ENCODE measurements at regions not wholly inside any gene's neighbourhood (a gene's known extent, or its start where the extent isn't known, plus 50 kb on each side); places are given as distances from the start of the nearest gene placed in this dataset.

GRCh38 chr3:162171970-162172369 is 675.4 kb downstream of the OTOL1 start:
- no peaks in the 10 kb centered on the region for H3K9me3 ChIP-seq (ENCODE audit: control insufficient read depth, low read depth, low read length)
- H3K9ac ChIP-seq (ENCODE audit: low read length): no peak overlapping the region
- H3K27me3 ChIP-seq (ENCODE audit: control insufficient read depth, insufficient read depth, low read length): no peaks in the 10 kb centered on the region
- H3K4me3 ChIP-seq (ENCODE audit: low read length): no peak overlapping the region
- no peaks in the 10 kb centered on the region for H3K4me1 ChIP-seq (ENCODE audit: control insufficient read depth, low read depth, low read length)
- no peak overlapping the region for H3K27ac ChIP-seq (ENCODE audit: low read length)
- H3K36me3 ChIP-seq (ENCODE audit: control insufficient read depth, low read depth, low read length): no peaks in the 10 kb centered on the region

- Histone ChIP-seq H3K9ac (ENCODE audit: low read length) (no peak overlapping the region), H3K27me3 (ENCODE audit: control insufficient read depth, insufficient read depth, low read length) (no peaks in the 10 kb centered on the region), H3K27ac (ENCODE audit: low read length) (no peak overlapping the region), H3K36me3 (ENCODE audit: control insufficient read depth, low read depth, low read length) (no peaks in the 10 kb centered on the region), H3K4me3 (ENCODE audit: low read length) (no peak overlapping the region), H3K4me1 (ENCODE audit: control insufficient read depth, low read depth, low read length) (no peaks in the 10 kb centered on the region), H3K9me3 (ENCODE audit: control insufficient read depth, low read depth, low read length) (no peaks in the 10 kb centered on the region)
Observed at GRCh38 chr3:162175145-162175544, 678.5 kb downstream of the OTOL1 start.

GRCh38 chr3:162175878-162176277 is 679.3 kb downstream of the OTOL1 start:
- Histone ChIP-seq H3K4me3 (ENCODE audit: low read length) (no peak overlapping the region), H3K27ac (ENCODE audit: low read length) (no peak overlapping the region), H3K9me3 (ENCODE audit: control insufficient read depth, low read depth, low read length) (no peaks in the 10 kb centered on the region), H3K9ac (ENCODE audit: low read length) (no peak overlapping the region), H3K4me1 (ENCODE audit: control insufficient read depth, low read depth, low read length) (no peaks in the 10 kb centered on the region), H3K27me3 (ENCODE audit: control insufficient read depth, insufficient read depth, low read length) (no peaks in the 10 kb centered on the region), H3K36me3 (ENCODE audit: control insufficient read depth, low read depth, low read length) (no peaks in the 10 kb centered on the region)

GRCh38 chr3:162183440-162183839 is 686.8 kb downstream of the OTOL1 start:
- H3K36me3 ChIP-seq (ENCODE audit: control insufficient read depth, low read depth, low read length): no peaks in the 10 kb centered on the region
- H3K27me3 ChIP-seq (ENCODE audit: control insufficient read depth, insufficient read depth, low read length): no peaks in the 10 kb centered on the region
- no peak overlapping the region for H3K27ac ChIP-seq (ENCODE audit: low read length)
- no peaks in the 10 kb centered on the region for H3K9me3 ChIP-seq (ENCODE audit: control insufficient read depth, low read depth, low read length)
- H3K9ac ChIP-seq (ENCODE audit: low read length): no peak overlapping the region
- H3K4me3 ChIP-seq (ENCODE audit: low read length): no peak overlapping the region
- H3K4me1 ChIP-seq (ENCODE audit: control insufficient read depth, low read depth, low read length): no peaks in the 10 kb centered on the region

- Histone ChIP-seq H3K36me3 (ENCODE audit: control insufficient read depth, low read depth, low read length) (no peaks in the 10 kb centered on the region), H3K4me1 (ENCODE audit: control insufficient read depth, low read depth, low read length) (peaks cover 3% of the 10 kb centered on the region), H3K9me3 (ENCODE audit: control insufficient read depth, low read depth, low read length) (no peaks in the 10 kb centered on the region), H3K9ac (ENCODE audit: low read length) (no peak overlapping the region), H3K27ac (ENCODE audit: low read length) (no peak overlapping the region), H3K27me3 (ENCODE audit: control insufficient read depth, insufficient read depth, low read length) (no peaks in the 10 kb centered on the region), H3K4me3 (ENCODE audit: low read length) (no peak overlapping the region)
Observed at GRCh38 chr3:162192340-162193029, 695.9 kb downstream of the OTOL1 start.

GRCh38 chr3:162193148-162194095 is 696.8 kb downstream of the OTOL1 start:
- Histone ChIP-seq H3K36me3 (ENCODE audit: control insufficient read depth, low read depth, low read length) (no peaks in the 10 kb centered on the region), H3K4me3 (ENCODE audit: low read length) (no peak overlapping the region), H3K9me3 (ENCODE audit: control insufficient read depth, low read depth, low read length) (no peaks in the 10 kb centered on the region), H3K9ac (ENCODE audit: low read length) (no peak overlapping the region), H3K4me1 (ENCODE audit: control insufficient read depth, low read depth, low read length) (peaks cover 3% of the 10 kb centered on the region), H3K27ac (ENCODE audit: low read length) (no peak overlapping the region), H3K27me3 (ENCODE audit: control insufficient read depth, insufficient read depth, low read length) (no peaks in the 10 kb centered on the region)

GRCh38 chr3:162195147-162195546 is 698.5 kb downstream of the OTOL1 start:
- no peak overlapping the region for H3K9ac ChIP-seq (ENCODE audit: low read length)
- H3K27me3 ChIP-seq (ENCODE audit: control insufficient read depth, insufficient read depth, low read length): no peaks in the 10 kb centered on the region
- H3K9me3 ChIP-seq (ENCODE audit: control insufficient read depth, low read depth, low read length): no peaks in the 10 kb centered on the region
- peaks cover 3% of the 10 kb centered on the region for H3K4me1 ChIP-seq (ENCODE audit: control insufficient read depth, low read depth, low read length)
- no peak overlapping the region for H3K4me3 ChIP-seq (ENCODE audit: low read length)
- H3K36me3 ChIP-seq (ENCODE audit: control insufficient read depth, low read depth, low read length): no peaks in the 10 kb centered on the region
- no peak overlapping the region for H3K27ac ChIP-seq (ENCODE audit: low read length)

- H3K36me3 ChIP-seq (ENCODE audit: control insufficient read depth, low read depth, low read length): no peaks in the 10 kb centered on the region
- H3K4me1 ChIP-seq (ENCODE audit: control insufficient read depth, low read depth, low read length): peaks cover 3% of the 10 kb centered on the region
- no peak overlapping the region for H3K9ac ChIP-seq (ENCODE audit: low read length)
- no peaks in the 10 kb centered on the region for H3K27me3 ChIP-seq (ENCODE audit: control insufficient read depth, insufficient read depth, low read length)
- H3K27ac ChIP-seq (ENCODE audit: low read length): no peak overlapping the region
- H3K9me3 ChIP-seq (ENCODE audit: control insufficient read depth, low read depth, low read length): no peaks in the 10 kb centered on the region
- no peak overlapping the region for H3K4me3 ChIP-seq (ENCODE audit: low read length)
Observed at GRCh38 chr3:162196964-162197363, 700.4 kb downstream of the OTOL1 start.

GRCh38 chr3:162200836-162201235 is 704.2 kb downstream of the OTOL1 start:
- Histone ChIP-seq H3K9ac (ENCODE audit: low read length) (no peak overlapping the region), H3K4me1 (ENCODE audit: control insufficient read depth, low read depth, low read length) (no peaks in the 10 kb centered on the region), H3K27me3 (ENCODE audit: control insufficient read depth, insufficient read depth, low read length) (no peaks in the 10 kb centered on the region), H3K36me3 (ENCODE audit: control insufficient read depth, low read depth, low read length) (no peaks in the 10 kb centered on the region), H3K4me3 (ENCODE audit: low read length) (no peak overlapping the region), H3K27ac (ENCODE audit: low read length) (no peak overlapping the region), H3K9me3 (ENCODE audit: control insufficient read depth, low read depth, low read length) (no peaks in the 10 kb centered on the region)

- H3K9me3 ChIP-seq (ENCODE audit: control insufficient read depth, low read depth, low read length): no peaks in the 10 kb centered on the region
- no peaks in the 10 kb centered on the region for H3K27me3 ChIP-seq (ENCODE audit: control insufficient read depth, insufficient read depth, low read length)
- H3K9ac ChIP-seq (ENCODE audit: low read length): no peak overlapping the region
- H3K36me3 ChIP-seq (ENCODE audit: control insufficient read depth, low read depth, low read length): no peaks in the 10 kb centered on the region
- no peaks in the 10 kb centered on the region for H3K4me1 ChIP-seq (ENCODE audit: control insufficient read depth, low read depth, low read length)
- H3K27ac ChIP-seq (ENCODE audit: low read length): no peak overlapping the region
- H3K4me3 ChIP-seq (ENCODE audit: low read length): no peak overlapping the region
Observed at GRCh38 chr3:162206648-162207047, 710.0 kb downstream of the OTOL1 start.

GRCh38 chr3:162211470-162211869 is 714.9 kb downstream of the OTOL1 start:
- H3K27ac ChIP-seq (ENCODE audit: low read length): no peak overlapping the region
- no peaks in the 10 kb centered on the region for H3K36me3 ChIP-seq (ENCODE audit: control insufficient read depth, low read depth, low read length)
- H3K27me3 ChIP-seq (ENCODE audit: control insufficient read depth, insufficient read depth, low read length): no peaks in the 10 kb centered on the region
- H3K9me3 ChIP-seq (ENCODE audit: control insufficient read depth, low read depth, low read length): no peaks in the 10 kb centered on the region
- no peak overlapping the region for H3K9ac ChIP-seq (ENCODE audit: low read length)
- H3K4me3 ChIP-seq (ENCODE audit: low read length): no peak overlapping the region
- no peaks in the 10 kb centered on the region for H3K4me1 ChIP-seq (ENCODE audit: control insufficient read depth, low read depth, low read length)

Measured in iPS-18a (cell line).